ENCODE measurements at regions not wholly inside any gene's neighbourhood (a gene's known extent, or its start where the extent isn't known, plus 50 kb on each side); places are given as distances from the start of the nearest gene placed in this dataset.

DNA sequence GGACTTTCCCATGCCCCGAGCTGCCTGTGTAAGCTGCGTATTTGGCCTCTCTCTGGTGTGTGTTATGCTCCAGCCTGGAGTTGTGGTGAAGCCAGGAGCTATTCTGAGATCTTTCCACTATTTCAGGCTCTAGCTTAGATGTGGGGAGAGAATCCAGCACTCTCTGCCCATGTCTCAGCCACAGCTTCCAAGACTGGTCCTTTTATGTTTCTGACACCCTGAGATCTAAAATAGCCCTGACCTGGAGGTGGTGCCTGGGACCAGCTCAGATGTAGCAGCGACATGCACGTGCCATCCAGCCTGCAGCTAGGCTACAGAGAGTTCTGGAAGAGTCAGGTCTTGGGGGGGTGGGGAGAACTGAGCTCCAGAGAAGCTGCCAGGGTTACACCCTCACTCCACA lies 76.5 kb downstream of the TENT5C start:
- H3K27me3 ChIP-seq (ENCODE audit: insufficient read depth, poor library complexity, severe bottlenecking): no peaks in the 10 kb centered on the region
- H3K27ac ChIP-seq (replicated peaks): no peak overlapping the region
- H3K4me3 ChIP-seq (replicated peaks; ENCODE audit: insufficient read depth, low read length): no peak overlapping the region
- no peak for DNase-seq (ENCODE audit: low read depth in 1 of 2, low spot score in 1 of 2)
- TF ChIP-seq SPI1 (IDR thresholded peaks at IDR 0.05; ENCODE audit: borderline replicate concordance, low read depth) (no peak), GABPA (IDR thresholded peaks at IDR 0.05; ENCODE audit: low read depth) (no peak), POLR2AphosphoS5 (IDR thresholded peaks at IDR 0.05; ENCODE audit: low read depth) (no peak)
- TF ChIP-seq, protein P1, sequence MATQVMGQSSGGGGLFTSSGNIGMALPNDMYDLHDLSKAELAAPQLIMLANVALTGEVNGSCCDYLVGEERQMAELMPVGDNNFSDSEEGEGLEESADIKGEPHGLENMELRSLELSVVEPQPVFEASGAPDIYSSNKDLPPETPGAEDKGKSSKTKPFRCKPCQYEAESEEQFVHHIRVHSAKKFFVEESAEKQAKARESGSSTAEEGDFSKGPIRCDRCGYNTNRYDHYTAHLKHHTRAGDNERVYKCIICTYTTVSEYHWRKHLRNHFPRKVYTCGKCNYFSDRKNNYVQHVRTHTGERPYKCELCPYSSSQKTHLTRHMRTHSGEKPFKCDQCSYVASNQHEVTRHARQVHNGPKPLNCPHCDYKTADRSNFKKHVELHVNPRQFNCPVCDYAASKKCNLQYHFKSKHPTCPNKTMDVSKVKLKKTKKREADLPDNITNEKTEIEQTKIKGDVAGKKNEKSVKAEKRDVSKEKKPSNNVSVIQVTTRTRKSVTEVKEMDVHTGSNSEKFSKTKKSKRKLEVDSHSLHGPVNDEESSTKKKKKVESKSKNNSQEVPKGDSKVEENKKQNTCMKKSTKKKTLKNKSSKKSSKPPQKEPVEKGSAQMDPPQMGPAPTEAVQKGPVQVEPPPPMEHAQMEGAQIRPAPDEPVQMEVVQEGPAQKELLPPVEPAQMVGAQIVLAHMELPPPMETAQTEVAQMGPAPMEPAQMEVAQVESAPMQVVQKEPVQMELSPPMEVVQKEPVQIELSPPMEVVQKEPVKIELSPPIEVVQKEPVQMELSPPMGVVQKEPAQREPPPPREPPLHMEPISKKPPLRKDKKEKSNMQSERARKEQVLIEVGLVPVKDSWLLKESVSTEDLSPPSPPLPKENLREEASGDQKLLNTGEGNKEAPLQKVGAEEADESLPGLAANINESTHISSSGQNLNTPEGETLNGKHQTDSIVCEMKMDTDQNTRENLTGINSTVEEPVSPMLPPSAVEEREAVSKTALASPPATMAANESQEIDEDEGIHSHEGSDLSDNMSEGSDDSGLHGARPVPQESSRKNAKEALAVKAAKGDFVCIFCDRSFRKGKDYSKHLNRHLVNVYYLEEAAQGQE (IDR thresholded peaks at IDR 0.05; ENCODE audit: insufficient replicate concordance, low read depth): no peak
- TF ChIP-seq, protein P2, sequence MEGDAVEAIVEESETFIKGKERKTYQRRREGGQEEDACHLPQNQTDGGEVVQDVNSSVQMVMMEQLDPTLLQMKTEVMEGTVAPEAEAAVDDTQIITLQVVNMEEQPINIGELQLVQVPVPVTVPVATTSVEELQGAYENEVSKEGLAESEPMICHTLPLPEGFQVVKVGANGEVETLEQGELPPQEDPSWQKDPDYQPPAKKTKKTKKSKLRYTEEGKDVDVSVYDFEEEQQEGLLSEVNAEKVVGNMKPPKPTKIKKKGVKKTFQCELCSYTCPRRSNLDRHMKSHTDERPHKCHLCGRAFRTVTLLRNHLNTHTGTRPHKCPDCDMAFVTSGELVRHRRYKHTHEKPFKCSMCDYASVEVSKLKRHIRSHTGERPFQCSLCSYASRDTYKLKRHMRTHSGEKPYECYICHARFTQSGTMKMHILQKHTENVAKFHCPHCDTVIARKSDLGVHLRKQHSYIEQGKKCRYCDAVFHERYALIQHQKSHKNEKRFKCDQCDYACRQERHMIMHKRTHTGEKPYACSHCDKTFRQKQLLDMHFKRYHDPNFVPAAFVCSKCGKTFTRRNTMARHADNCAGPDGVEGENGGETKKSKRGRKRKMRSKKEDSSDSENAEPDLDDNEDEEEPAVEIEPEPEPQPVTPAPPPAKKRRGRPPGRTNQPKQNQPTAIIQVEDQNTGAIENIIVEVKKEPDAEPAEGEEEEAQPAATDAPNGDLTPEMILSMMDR (IDR thresholded peaks at IDR 0.05; ENCODE audit: insufficient read depth, low read length): no peak

DNA sequence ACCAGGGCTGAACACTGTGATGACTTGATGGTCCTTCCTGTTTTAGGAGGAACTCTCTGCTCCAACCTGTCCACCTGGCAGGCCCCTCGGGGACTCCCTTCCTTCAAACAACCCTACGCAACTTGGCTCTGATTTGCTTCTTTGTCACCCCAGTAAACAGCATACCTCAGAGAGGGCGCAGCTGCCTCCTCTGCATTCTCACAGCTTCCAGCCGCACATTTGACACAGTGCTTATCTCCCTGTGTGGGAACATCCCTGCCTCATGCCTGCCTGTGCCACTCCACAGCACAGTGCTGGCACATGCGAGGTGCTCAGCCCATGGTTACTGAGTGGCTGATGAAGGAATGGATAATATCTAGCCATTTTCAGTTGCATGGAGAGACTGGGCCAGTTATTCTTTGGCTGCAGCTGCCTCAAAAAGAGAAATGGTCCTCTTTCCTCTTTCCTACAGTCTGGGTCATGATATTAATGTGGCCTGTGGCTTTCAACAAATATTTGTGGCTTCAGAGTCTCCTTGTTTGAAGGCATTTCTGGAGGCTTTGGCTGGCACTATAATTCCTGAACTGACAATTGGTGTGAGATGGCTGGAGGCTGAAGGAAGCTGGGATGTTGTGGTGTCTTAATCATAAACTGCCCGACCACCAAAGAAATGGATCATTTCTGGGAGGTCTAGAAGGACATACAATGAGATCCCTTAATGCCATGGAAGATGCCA lies 77.9 kb downstream of the TENT5C start:
- H3K27ac ChIP-seq (replicated peaks): no peak overlapping the region
- H3K4me3 ChIP-seq (replicated peaks; ENCODE audit: insufficient read depth, low read length): no peak overlapping the region
- no peaks in the 10 kb centered on the region for H3K27me3 ChIP-seq (ENCODE audit: insufficient read depth, poor library complexity, severe bottlenecking)
- DNase-seq (ENCODE audit: low read depth in 1 of 2, low spot score in 1 of 2): no peak
- no peak for TF ChIP-seq SPI1 (IDR thresholded peaks at IDR 0.05; ENCODE audit: borderline replicate concordance, low read depth)
- TF ChIP-seq, protein P2 (IDR thresholded peaks at IDR 0.05; ENCODE audit: insufficient read depth, low read length): no peak
- no peak for TF ChIP-seq POLR2AphosphoS5 (IDR thresholded peaks at IDR 0.05; ENCODE audit: low read depth)
- TF ChIP-seq GABPA (IDR thresholded peaks at IDR 0.05; ENCODE audit: low read depth): no peak
- TF ChIP-seq, protein P1 (IDR thresholded peaks at IDR 0.05; ENCODE audit: insufficient replicate concordance, low read depth): no peak

DNA sequence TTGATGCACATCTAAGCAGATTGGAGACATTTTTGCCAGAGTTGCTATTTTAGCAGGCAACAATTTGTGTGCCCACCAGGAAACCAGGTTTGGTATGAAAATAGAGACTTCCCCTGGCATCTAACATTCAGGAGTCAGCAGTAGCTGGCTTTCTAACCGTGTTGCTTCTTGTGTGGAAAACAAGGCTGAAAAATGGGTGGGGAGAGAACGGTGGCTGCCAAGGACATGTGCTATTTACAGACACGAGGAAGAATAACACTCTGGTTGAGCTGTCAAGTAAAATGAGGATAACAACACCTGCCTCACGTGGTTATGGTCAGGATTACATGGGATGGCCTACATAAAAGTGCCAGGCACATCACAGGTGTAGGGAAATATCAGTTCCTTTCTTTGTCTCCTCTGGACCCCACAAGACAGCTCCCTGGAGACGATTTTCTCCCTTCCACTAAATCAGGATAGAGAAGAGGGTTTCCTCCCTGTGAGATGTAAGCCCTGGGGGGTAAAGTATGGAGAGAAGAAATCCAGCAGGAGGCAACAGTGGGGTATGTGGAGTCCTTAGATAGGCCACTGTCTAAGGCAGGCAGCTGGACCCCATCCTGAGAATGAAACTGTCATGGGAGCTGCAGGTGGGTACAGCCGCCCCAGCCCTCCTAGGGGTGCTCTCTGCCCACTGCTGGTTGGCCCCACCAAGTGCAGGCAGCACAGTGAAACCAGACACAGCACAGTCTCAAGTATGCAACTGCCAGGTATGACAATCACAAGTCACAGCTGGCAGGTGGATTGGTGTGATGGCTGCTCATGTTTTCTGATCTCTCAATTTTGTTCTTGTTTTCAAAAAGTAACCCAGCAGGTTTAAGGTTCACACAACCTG lies 80.3 kb downstream of the TENT5C start:
- DNase-seq (ENCODE audit: low read depth in 1 of 2, low spot score in 1 of 2): no peak
- H3K4me3 ChIP-seq (replicated peaks; ENCODE audit: insufficient read depth, low read length): no peak overlapping the region
- no peak overlapping the region for H3K27ac ChIP-seq (replicated peaks)
- no peaks in the 10 kb centered on the region for H3K27me3 ChIP-seq (ENCODE audit: insufficient read depth, poor library complexity, severe bottlenecking)
- no peak for TF ChIP-seq GABPA (IDR thresholded peaks at IDR 0.05; ENCODE audit: low read depth)

DNA sequence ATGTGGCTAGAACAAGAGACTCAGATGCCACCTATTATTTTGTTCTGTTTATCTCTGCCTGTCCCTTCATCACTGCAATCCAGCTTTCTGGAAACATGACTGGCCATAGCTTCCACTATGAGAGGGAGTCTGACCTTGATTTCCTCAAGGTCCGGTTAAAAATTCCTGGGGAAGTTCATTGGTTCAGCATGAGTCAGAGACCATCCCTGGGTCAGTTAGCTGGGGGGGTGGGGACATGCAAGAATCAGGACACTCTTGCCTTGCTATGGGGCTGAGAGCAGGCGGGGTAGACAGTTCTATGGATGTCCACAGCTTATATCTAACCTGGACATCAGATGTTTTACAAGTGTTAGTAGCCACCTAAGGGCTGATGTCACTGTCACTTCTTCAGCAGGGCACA lies 81.1 kb downstream of the TENT5C start:
- no peak for DNase-seq (ENCODE audit: low read depth in 1 of 2, low spot score in 1 of 2)
- H3K4me3 ChIP-seq (replicated peaks; ENCODE audit: insufficient read depth, low read length): no peak overlapping the region
- no peaks in the 10 kb centered on the region for H3K27me3 ChIP-seq (ENCODE audit: insufficient read depth, poor library complexity, severe bottlenecking)
- TF ChIP-seq, protein P1 (IDR thresholded peaks at IDR 0.05; ENCODE audit: insufficient replicate concordance, low read depth): no peak
- no peak for TF ChIP-seq POLR2AphosphoS5 (IDR thresholded peaks at IDR 0.05; ENCODE audit: low read depth)
- TF ChIP-seq GABPA (IDR thresholded peaks at IDR 0.05; ENCODE audit: low read depth): no peak
- TF ChIP-seq SPI1 (IDR thresholded peaks at IDR 0.05; ENCODE audit: borderline replicate concordance, low read depth): no peak
- TF ChIP-seq, protein P2 (IDR thresholded peaks at IDR 0.05; ENCODE audit: insufficient read depth, low read length): no peak
- no peak overlapping the region for H3K27ac ChIP-seq (replicated peaks)

Measured in HL-60 (cell line).